ENCODE measurements at regions not wholly inside any gene's neighbourhood (a gene's known extent, or its start where the extent isn't known, plus 50 kb on each side); places are given as distances from the start of the nearest gene placed in this dataset.

DNA sequence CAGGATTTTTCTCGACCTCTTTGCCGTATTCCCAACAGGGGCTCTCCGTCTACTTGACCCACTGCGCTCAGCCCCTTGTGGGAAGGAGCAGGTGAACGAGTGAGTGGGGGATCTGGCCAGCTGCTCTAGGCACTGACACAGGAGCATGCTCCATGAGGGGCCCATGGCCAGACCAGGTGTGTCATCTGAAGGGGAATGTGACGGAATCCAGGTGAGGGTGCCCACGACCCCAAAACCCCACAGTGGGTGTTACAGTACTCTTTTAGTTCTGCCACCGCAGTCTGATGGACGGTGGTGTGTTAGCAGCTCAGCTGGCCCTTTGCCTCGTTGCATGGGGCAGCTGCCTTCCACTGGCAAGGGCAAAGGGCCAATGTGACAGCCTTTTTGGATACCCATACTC, 601.4 kb upstream of the NCAM2 start:
- Histone ChIP-seq H3K27me3 (no peaks in the 10 kb centered on the region), H3K27ac (no peak overlapping the region), H3K4me1 (no peaks in the 10 kb centered on the region), H3K36me3 (no peaks in the 10 kb centered on the region), H3K4me3 (no peak overlapping the region), H3K9me3 (no peaks in the 10 kb centered on the region)
- DNase-seq: no peak
- TF ChIP-seq, protein P1, sequence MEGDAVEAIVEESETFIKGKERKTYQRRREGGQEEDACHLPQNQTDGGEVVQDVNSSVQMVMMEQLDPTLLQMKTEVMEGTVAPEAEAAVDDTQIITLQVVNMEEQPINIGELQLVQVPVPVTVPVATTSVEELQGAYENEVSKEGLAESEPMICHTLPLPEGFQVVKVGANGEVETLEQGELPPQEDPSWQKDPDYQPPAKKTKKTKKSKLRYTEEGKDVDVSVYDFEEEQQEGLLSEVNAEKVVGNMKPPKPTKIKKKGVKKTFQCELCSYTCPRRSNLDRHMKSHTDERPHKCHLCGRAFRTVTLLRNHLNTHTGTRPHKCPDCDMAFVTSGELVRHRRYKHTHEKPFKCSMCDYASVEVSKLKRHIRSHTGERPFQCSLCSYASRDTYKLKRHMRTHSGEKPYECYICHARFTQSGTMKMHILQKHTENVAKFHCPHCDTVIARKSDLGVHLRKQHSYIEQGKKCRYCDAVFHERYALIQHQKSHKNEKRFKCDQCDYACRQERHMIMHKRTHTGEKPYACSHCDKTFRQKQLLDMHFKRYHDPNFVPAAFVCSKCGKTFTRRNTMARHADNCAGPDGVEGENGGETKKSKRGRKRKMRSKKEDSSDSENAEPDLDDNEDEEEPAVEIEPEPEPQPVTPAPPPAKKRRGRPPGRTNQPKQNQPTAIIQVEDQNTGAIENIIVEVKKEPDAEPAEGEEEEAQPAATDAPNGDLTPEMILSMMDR (IDR thresholded peaks at IDR 0.05): no peak
- no peak for ATAC-seq
- intact Hi-C loops (cut with DNase I): no loop called here

DNA sequence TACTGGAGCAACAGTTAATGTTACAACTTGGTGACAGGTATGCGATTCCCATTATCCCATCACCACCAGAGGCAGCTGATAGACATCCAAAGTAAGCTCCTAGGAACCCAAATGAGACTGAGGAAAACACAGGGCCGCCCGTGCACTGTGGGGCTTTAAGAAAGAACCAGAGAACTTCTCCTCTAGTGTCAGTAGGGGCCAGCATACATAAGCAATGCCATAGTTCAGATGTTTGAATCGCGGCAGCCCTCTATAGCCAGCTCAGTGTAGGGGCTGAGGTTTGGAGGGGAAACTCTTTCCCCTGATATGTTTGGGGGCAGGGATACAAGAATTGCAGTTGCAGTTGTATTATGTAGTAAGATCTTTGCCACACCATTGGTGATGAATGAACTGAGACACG, 593.3 kb upstream of the NCAM2 start:
- no peak overlapping the region for H3K27ac ChIP-seq
- H3K9me3 ChIP-seq: no peaks in the 10 kb centered on the region
- H3K4me1 ChIP-seq: no peaks in the 10 kb centered on the region
- ATAC-seq: no peak
- intact Hi-C loops (cut with DNase I): no loop called here
- DNase-seq: no peak
- no peaks in the 10 kb centered on the region for H3K36me3 ChIP-seq
- TF ChIP-seq, protein P1 (IDR thresholded peaks at IDR 0.05): no peak
- H3K27me3 ChIP-seq: no peaks in the 10 kb centered on the region
- no peak overlapping the region for H3K4me3 ChIP-seq

DNA sequence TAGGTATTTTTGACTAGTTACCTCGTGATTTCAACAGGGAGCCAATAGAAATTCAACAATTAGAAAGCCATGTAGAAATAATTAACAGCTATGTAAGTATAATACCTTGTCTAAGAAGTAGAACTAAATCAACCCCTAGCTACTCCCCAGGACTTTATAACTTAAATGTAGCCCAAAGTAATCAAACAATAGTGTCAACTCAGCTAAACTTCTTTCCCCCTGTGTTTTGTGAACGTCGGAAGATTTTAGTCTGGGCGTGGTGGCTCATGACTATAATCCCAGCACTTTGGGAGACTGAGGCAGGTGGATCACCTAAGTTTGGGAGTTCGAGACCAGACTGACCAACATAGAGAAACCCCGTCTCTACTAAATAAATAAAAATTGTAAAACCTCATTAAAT, 579.9 kb upstream of the NCAM2 start:
- intact Hi-C loops (cut with DNase I): no loop called here
- Histone ChIP-seq H3K27ac (no peak overlapping the region), H3K36me3 (no peaks in the 10 kb centered on the region), H3K4me3 (no peak overlapping the region), H3K9me3 (no peaks in the 10 kb centered on the region), H3K4me1 (no peaks in the 10 kb centered on the region), H3K27me3 (no peaks in the 10 kb centered on the region)
- no peak for ATAC-seq
- TF ChIP-seq, protein P1 (IDR thresholded peaks at IDR 0.05): no peak
- no peak for DNase-seq

DNA sequence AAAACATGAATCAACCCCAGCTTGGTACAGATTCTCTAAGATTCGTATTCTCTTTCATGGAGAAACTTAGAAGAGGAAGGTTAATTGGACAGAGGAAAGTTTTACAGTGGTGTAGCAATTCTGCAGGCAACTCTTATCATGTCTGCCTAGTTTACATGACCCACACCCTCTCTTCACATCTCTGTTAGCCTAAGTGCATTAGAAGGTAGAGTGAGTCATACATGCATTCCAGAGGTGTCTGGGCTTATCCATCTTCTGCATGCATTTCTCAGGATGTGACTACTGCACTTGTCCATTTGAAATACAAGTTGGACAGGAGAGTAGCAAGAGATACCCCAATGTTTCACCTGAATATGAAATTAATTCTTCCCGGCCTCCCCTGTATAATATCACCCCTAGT, 578.4 kb upstream of the NCAM2 start:
- intact Hi-C loops (cut with DNase I): no loop called here
- Histone ChIP-seq H3K36me3 (no peaks in the 10 kb centered on the region), H3K4me3 (no peak overlapping the region), H3K9me3 (no peaks in the 10 kb centered on the region), H3K27ac (no peak overlapping the region), H3K4me1 (no peaks in the 10 kb centered on the region), H3K27me3 (no peaks in the 10 kb centered on the region)
- TF ChIP-seq, protein P1 (IDR thresholded peaks at IDR 0.05): no peak
- DNase-seq (no peak), ATAC-seq (no peak)

DNA sequence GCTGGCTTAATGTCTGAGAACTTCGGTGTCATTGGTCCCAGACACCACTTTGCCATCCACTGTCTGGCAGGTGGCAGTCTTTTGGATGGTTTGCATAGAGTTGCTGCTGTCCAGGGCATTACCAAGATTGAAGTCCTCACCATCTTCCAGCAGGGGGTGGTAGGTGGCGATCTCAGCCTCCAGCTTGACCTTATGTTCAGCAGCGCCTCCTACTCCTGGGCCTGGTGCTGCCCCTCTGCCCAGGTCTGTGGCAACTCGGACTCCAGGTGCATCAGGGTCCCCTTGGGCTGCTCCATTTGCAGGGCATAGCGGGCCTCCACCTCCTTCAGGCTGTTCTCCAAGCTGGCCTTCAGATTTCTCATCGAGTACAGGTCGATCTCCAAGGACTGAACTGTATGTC, 573.3 kb upstream of the NCAM2 start:
- Histone ChIP-seq H3K4me3 (no peak overlapping the region), H3K27ac (no peak overlapping the region), H3K9me3 (no peaks in the 10 kb centered on the region), H3K36me3 (no peaks in the 10 kb centered on the region), H3K4me1 (no peaks in the 10 kb centered on the region), H3K27me3 (no peaks in the 10 kb centered on the region)
- intact Hi-C loops (cut with DNase I): no loop called here
- ATAC-seq (no peak), DNase-seq (no peak)
- TF ChIP-seq, protein P1 (IDR thresholded peaks at IDR 0.05): no peak

DNA sequence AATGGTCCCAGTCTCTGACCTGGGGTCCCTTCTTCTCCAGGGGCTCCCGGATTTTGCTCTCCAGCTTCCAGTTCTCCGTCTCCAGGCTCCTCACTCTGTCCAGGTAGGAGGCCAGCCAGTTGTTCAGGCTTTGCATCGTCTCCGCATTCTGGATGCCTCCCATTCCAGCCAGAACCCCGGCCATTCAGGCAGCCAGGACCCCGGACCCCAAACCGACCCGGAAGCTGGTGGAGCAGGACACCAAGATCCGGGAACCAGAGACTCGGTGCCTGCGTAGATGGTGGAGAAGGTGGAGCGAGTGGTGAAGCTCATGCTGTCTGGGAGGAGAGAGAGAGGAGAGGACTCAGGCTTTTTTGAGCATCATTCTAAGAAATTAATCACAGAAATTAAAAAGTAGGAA, 572.4 kb upstream of the NCAM2 start:
- no peak overlapping the region for H3K27ac ChIP-seq
- no peaks in the 10 kb centered on the region for H3K4me1 ChIP-seq
- H3K36me3 ChIP-seq: no peaks in the 10 kb centered on the region
- H3K4me3 ChIP-seq: no peak overlapping the region
- no peaks in the 10 kb centered on the region for H3K27me3 ChIP-seq
- ATAC-seq (no peak), DNase-seq (no peak)
- H3K9me3 ChIP-seq: no peaks in the 10 kb centered on the region
- intact Hi-C loops (cut with DNase I): no loop called here
- TF ChIP-seq, protein P1 (IDR thresholded peaks at IDR 0.05): no peak
